RPMI7951 (cell line): ENCODE measurements at regions not wholly inside any gene's neighbourhood (a gene's known extent, or its start where the extent isn't known, plus 50 kb on each side); places are given as distances from the start of the nearest gene placed in this dataset.
"Not testable (repeated sequence)": the region's sequence is repeated elsewhere in the genome, so short reads cannot be mapped to it uniquely, and the experiment has no call there.

Experiments
- DNase-seq: peaks from one replicate; pipeline ENCODE4 v3.0.0-alpha.2; 2012; ENCODE audit warnings: low read depth

DNA sequence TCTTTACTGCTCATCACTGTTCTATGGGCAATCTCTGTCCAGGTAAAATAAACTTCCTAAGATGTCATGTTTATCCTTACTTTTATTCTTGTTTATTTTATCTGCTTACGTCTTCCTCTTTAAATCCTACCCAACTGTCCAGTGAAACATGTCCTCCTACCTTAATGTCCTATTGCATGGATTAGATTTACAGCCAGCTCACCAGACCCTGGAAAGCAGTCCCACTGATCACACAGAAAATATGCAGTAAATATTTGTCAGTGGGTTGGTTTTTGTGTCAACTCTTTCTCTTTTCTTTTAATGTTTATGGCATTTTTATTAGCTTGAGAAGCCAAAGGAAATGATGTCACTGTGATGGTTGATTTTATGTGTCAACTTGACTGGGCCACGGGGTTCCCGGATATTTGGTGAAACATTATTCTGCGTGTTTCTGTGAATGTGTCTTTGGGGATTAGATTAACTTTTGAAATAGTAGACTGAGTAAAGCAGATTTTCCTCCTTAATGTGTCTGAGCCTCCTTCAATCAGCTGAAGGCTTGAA, 258.3 kb downstream of the SRGAP2C start:
- no peak for DNase-seq

- no peak for DNase-seq
These were observed 259.3 kb downstream of the SRGAP2C start for GRCh38 chr1:121444096-121444495.

GRCh38 chr1:121445679-121446078, 260.9 kb downstream of the SRGAP2C start:
- DNase-seq: no peak

DNA sequence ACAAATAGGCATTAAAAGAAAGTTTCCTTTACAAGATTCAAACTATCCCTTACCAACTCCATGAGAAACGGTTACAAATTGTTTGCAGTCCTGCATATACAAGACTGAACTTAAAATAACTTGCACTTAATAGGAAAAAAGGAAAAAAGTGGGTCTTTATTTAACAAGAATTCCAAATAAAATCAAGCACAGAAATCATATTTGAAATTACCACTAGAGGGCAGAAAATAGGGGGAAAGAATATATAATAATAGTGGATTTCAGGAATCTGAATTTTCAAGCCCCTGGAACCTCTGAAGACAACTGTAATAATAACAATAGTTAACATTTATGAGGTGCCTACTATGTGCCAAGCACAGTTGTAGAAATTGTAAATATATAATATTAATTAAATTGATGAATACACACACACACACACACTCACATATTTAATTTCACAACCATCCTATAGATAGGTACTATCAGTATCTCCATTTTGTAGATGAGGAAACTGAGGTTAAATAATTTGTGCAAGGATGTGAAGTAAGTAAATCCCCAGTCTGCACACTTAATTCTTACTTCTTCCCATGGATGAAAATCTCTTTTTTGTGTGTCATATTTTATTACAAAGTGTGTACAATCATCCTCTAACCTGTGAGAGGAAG, 262.6 kb downstream of the SRGAP2C start:
- DNase-seq: not testable (repeated sequence)

- DNase-seq: not testable (repeated sequence)
These were observed 263.3 kb downstream of the SRGAP2C start for GRCh38 chr1:121448064-121448463.

GRCh38 chr1:121448851-121449250, 264.1 kb downstream of the SRGAP2C start:
- no peak for DNase-seq

DNA sequence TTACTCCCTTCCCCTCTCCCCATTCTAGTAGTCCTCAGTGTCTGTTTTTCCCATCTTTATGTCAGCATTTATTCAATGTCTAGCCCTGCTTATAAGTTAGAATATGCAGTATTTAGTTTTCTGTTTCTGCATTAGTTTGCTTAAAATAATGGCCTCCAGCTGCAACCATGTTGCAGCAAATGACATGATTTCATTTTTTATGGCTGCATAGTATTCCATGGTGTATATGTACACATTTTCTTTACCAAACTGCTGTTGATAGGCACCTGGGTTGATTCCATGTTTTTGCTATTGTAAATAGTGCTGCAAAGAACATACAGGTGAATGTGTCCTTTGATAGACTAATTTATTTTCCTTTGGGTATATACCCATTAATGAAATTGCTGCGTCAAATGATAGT, 267.7 kb downstream of the SRGAP2C start:
- no peak for DNase-seq

- DNase-seq: peak; percentile 24
These were observed 273.7 kb downstream of the SRGAP2C start for GRCh38 chr1:121458291-121459048.

DNA sequence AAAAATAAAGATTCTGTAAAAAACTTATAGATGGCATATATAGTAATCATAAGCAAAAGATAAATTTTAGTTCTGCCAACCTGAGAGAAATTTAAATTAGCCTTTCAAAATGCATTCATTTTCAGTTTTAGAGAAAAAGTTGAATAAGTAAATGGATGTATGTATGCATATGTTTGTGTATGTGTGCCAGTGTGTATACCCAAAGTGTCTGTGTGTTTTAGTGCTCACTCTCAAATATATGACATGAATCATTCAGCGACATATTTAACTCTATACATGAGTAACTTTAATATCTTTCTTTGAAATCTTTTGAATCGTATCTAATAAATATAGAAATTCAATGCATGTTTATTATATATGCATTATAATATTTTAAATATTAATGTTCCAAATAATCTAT, 274.5 kb downstream of the SRGAP2C start:
- no peak for DNase-seq

DNA sequence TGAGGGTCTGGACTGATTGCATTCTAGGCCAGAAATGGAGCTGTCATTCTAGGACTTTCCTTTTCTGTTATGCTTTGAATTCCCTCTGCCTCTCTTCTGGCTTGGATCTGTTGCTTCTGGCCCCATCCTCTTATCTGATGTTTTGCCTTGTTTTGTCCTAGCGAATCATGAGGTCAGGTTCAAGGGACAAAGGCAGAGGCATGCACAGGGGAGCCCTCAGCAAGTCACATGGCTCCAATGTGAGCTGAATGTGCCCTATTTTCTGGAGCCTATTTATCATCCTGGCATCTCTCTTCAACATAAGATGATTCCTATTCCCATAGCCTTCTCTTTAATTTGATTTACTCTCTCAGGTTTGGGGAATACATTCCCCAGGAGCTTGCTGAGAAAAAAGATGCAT, 284.6 kb downstream of the SRGAP2C start:
- not testable (repeated sequence) for DNase-seq

GRCh38 chr1:121470401-121470800, 285.6 kb downstream of the SRGAP2C start:
- DNase-seq: not testable (repeated sequence)

GRCh38 chr1:121471523-121471922, 286.7 kb downstream of the SRGAP2C start:
- DNase-seq: no peak

DNA sequence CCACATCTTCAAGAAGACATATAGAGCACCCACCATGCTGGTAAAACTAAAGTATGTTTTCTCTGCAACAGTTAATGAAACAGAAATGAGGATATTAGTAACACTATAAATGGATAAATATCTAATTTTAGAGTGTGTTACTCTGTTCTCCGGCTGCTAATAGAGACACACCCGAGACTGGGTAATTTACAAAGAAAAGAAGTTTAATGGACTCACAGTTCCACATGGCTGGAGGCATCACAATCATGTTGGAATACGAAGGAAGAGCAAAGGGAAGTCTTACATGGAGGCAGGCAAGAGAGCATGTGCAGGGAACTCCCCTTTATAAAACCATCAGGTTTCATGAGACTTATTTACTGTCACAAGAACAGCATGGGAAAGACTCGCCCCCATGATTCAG, 287.2 kb downstream of the SRGAP2C start:
- no peak for DNase-seq

DNA sequence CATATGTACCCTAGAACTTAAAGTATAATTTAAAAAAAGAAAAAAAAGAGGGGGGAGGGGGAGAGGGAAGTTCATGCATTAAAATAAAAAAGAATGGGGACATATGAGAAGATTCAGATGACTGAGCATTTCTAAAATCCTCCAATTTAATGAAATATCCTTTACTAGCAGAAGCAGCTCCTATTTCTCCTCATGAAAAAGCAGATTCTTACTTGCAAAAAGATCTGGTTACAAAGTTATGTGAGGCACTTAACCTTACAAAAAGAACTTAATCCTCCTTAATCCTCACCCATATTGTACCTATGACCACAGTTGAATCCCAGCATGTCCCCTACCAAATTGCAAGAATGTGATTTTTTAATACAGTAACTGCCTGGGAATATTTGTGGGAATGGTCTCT, 298.5 kb downstream of the SRGAP2C start:
- no peak for DNase-seq

- peak; percentile 67 for DNase-seq
These were observed 299.2 kb downstream of the SRGAP2C start for GRCh38 chr1:121483961-121484424.

GRCh38 chr1:121494796-121495195, 310.0 kb downstream of the SRGAP2C start:
- peak; percentile 4 for DNase-seq

DNA sequence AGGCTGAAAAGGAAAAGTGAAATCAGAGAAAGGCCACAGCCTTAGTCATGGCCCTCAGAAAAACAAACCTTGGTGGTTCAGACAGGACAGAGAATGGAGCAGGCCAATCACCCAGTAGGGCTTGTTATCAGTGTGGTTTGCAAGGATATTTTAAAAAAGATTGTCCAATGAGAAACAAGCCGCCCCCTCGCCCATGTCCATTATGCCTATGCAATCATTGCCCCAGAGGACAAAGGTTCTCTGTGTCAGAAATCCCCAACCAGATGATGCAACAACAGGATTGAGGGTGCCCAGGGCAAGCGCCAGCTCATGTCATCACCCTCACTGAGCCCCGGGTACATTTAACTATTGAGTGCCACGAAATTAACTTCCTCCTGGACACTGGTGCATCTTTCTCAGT, 326.7 kb downstream of the SRGAP2C start:
- peak; percentile 76 for DNase-seq

DNA sequence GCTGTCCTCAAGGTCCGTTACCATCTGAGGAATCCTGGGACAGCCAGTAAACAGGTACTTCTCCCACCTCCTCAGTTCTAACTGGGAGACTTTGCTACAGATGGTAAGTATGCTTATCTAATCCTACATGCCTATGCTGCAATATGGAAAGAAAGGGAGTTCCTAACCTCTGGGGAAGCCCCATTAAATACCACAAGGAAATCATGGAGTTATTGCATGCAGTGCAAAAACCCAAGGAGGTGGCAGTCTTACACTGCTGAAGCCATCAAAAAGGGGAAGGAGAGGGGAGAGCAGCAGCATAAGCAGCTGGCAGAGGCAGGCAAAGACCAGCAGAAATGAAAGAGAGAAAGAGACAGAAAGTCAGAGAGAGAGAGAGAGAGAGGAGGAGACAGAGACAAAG, 327.1 kb downstream of the SRGAP2C start:
- DNase-seq: not testable (repeated sequence)

- no peak for DNase-seq
These were observed 330.5 kb downstream of the SRGAP2C start for GRCh38 chr1:121515235-121515634.

GRCh38 chr1:121516234-121516967, 331.6 kb downstream of the SRGAP2C start:
- peak; percentile 24 for DNase-seq

GRCh38 chr1:121517586-121518230, 332.9 kb downstream of the SRGAP2C start:
- DNase-seq: no peak

- no peak for DNase-seq
These were observed 333.9 kb downstream of the SRGAP2C start for GRCh38 chr1:121518726-121519041.
